PC-9 (cell line): ENCODE measurements at regions not wholly inside any gene's neighbourhood (a gene's known extent, or its start where the extent isn't known, plus 50 kb on each side); places are given as distances from the start of the nearest gene placed in this dataset.

Experiments
- BruUV-seq: library from RNA; stranded (reverse); fragments of 400-500 nt; replicated peaks from 2 replicates; lab custom pipeline; 2021; lab: Mats Ljungman, UMichigan
- CTCF ChIA-PET: fragments of 300-600 bp; sonication (Branson Sonifier 250); formaldehyde crosslinking; loops from one replicate; lab custom pipeline; 2022; ENCODE audit warnings: antibody characterized with exemption; lab: Charles Lee
- POLR2A ChIA-PET: fragments of 300-600 bp; sonication (Branson Sonifier 250); formaldehyde crosslinking; loops from one replicate; lab custom pipeline; 2022; ENCODE audit warnings: antibody characterized with exemption; ENCODE audit not compliant: unreplicated experiment; lab: Charles Lee
- DNase-seq, 2 experiments: peaks; one replicate each; pipeline versions ENCODE4 v3.0.0 to v3.0.0-alpha.2; 2015 to 2022; ENCODE audit warnings: mixed read lengths in 1 of 2
- H2AFZ ChIP-seq: fragments of 200-600 bp; sonication (generic); 2 replicates; pipeline ENCODE4 v1.8.1; 2017; ENCODE audit warnings: antibody characterized with exemption
- H3F3A ChIP-seq: fragments of 200-600 bp; sonication (generic); 2 replicates; pipeline ENCODE4 v1.8.1; 2017; ENCODE audit warnings: antibody characterized with exemption, mild to moderate bottlenecking, low read depth; ENCODE audit not compliant: insufficient read depth
- H3K27ac ChIP-seq: fragments of 200-600 bp; sonication (generic); 2 replicates; pipeline ENCODE4 v1.6.1; 2016; ENCODE audit warnings: mixed run types
- H3K27me3 ChIP-seq: fragments of 200-600 bp; sonication (generic); 2 replicates; pipeline ENCODE4 v1.6.1; 2016; ENCODE audit warnings: low read depth, mixed run types; ENCODE audit not compliant: insufficient read depth
- H3K36me3 ChIP-seq: fragments of 200-600 bp; sonication (generic); 2 replicates; pipeline ENCODE4 v1.6.1; 2016; ENCODE audit warnings: low read depth, mixed run types
- H3K4me1 ChIP-seq: fragments of 200-600 bp; sonication (generic); replicated peaks from 2 replicates; pipeline ENCODE4 v1.6.1; 2016; ENCODE audit warnings: mixed run types; ENCODE audit not compliant: insufficient read depth
- H3K4me2 ChIP-seq: fragments of 200-600 bp; sonication (generic); 2 replicates; pipeline ENCODE4 v1.6.1; 2017; ENCODE audit warnings: mixed run types
- H3K4me3 ChIP-seq: fragments of 200-600 bp; sonication (generic); 2 replicates; pipeline ENCODE4 v1.6.1; 2016; ENCODE audit warnings: mixed run types
- H3K79me2 ChIP-seq: fragments of 200-600 bp; sonication (generic); 2 replicates; pipeline ENCODE4 v1.6.1; 2017; ENCODE audit warnings: low read depth, mixed run types
- H3K9me2 ChIP-seq: fragments of 200-600 bp; sonication (generic); 2 replicates; pipeline ENCODE4 v1.8.1; 2017; ENCODE audit warnings: mild to moderate bottlenecking; ENCODE audit not compliant: insufficient read depth
- H3K9me3 ChIP-seq: fragments of 200-600 bp; sonication (generic); 2 replicates; pipeline ENCODE4 v1.8.1; 2016; ENCODE audit warnings: low read depth; ENCODE audit not compliant: insufficient read depth
- H4K20me1 ChIP-seq: fragments of 200-600 bp; sonication (generic); 2 replicates; pipeline ENCODE4 v1.8.1; 2017; ENCODE audit not compliant: insufficient read depth
- EZH2 ChIP-seq: fragments of 200-600 bp; sonication (generic); IDR thresholded peaks from 2 replicates; pipeline ENCODE4 v1.8.0; 2017; ENCODE audit warnings: antibody characterized with exemption, low read depth
- intact Hi-C: fragments of 100-400 bp; cut with micrococcal nuclease; formaldehyde crosslinking; loops from one replicate; pipeline ENCODE4 v1.10.0; 2022; ENCODE audit not compliant: unreplicated experiment
- TF ChIP-seq, protein P1 (sequence below): fragments of 200-600 bp; sonication (generic); conservative IDR thresholded peaks from 2 replicates; pipeline ENCODE4 v1.6.1; 2017; ENCODE audit warnings: mixed run types, antibody characterized with exemption, mild to moderate bottlenecking, moderate library complexity

DNA sequence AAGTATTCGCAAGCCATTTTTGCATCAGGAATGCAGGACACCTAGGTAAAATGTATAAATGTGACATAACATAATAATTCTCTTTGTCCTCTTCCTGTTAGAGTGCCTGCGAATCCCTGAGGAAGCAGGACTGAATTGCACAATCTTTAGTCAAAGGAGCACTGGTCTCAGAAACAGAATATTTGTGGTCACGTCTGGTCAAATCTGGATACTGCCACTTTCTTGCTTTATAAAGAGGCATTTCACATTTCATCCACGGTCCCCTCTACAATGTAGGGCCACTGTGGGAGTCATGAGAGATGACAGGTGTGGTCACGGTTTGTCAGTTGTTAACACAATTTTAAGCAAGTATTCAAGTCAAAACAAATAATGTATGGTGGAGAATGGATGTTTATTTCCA lies 564.0 kb downstream of the IRX1 start:
- no peaks in the 10 kb centered on the region for H3K4me1 ChIP-seq
- H3K4me2 ChIP-seq, result no peak overlapping the region
- H3F3A ChIP-seq, result no peaks in the 10 kb centered on the region
- H2AFZ ChIP-seq, result no peak overlapping the region
- intact Hi-C loops, result no loop called here
- no peaks in the 10 kb centered on the region for H3K79me2 ChIP-seq
- 0 out of 2 replicates have a peak, but pooled peaks cover 4% of the 10 kb centered on the region for H3K27me3 ChIP-seq
- TF ChIP-seq, protein P1, sequence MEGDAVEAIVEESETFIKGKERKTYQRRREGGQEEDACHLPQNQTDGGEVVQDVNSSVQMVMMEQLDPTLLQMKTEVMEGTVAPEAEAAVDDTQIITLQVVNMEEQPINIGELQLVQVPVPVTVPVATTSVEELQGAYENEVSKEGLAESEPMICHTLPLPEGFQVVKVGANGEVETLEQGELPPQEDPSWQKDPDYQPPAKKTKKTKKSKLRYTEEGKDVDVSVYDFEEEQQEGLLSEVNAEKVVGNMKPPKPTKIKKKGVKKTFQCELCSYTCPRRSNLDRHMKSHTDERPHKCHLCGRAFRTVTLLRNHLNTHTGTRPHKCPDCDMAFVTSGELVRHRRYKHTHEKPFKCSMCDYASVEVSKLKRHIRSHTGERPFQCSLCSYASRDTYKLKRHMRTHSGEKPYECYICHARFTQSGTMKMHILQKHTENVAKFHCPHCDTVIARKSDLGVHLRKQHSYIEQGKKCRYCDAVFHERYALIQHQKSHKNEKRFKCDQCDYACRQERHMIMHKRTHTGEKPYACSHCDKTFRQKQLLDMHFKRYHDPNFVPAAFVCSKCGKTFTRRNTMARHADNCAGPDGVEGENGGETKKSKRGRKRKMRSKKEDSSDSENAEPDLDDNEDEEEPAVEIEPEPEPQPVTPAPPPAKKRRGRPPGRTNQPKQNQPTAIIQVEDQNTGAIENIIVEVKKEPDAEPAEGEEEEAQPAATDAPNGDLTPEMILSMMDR, result no peak
- TF ChIP-seq EZH2, result no peak
- no peaks in the 10 kb centered on the region for H3K36me3 ChIP-seq
- CTCF ChIA-PET, result no interaction called here
- no peak overlapping the region for H3K4me3 ChIP-seq
- H3K9me3 ChIP-seq, result no peaks in the 10 kb centered on the region
- no peak for DNase-seq
- H3K27ac ChIP-seq, result no peak overlapping the region
- no TSS peak for BruUV-seq
- no peaks in the 10 kb centered on the region for H4K20me1 ChIP-seq
- POLR2A ChIA-PET, result no interaction called here
- H3K9me2 ChIP-seq, result no peaks in the 10 kb centered on the region

DNA sequence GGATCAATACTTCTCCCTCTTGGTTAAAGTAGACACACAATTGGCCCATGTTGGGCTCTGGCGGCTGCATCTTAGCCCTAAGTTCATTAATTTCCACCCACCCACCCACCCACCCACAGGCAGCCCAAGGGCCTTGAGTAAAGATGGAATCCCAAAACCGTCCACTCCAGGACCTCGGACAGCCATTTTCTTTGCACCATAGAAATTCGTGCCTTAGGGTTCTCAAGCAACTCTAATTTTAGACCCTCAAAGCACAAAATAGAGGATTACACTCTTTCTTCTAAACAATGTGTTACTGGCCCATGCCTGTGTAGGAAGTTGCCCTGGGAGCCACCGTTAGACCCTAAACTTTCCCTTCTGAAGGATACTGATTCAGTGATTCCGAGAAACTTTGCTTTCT lies 568.5 kb downstream of the IRX1 start:
- H3K79me2 ChIP-seq, result no peaks in the 10 kb centered on the region
- no peaks in the 10 kb centered on the region for H3K36me3 ChIP-seq
- H3F3A ChIP-seq, result no peaks in the 10 kb centered on the region
- ChIA-PET POLR2A (no interaction called here), CTCF (no interaction called here)
- H3K4me3 ChIP-seq, result no peak overlapping the region
- H4K20me1 ChIP-seq, result no peaks in the 10 kb centered on the region
- H3K27me3 ChIP-seq, result 0 out of 2 replicates have a peak, but pooled peaks cover 6% of the 10 kb centered on the region
- no peak overlapping the region for H2AFZ ChIP-seq
- H3K9me2 ChIP-seq, result no peaks in the 10 kb centered on the region; the same call in 1 of the 2 replicates
- DNase-seq, result no peak
- H3K4me1 ChIP-seq, result no peaks in the 10 kb centered on the region
- no TSS peak for BruUV-seq
- TF ChIP-seq, protein P1, result no peak
- H3K27ac ChIP-seq, result no peak overlapping the region
- H3K4me2 ChIP-seq, result no peak overlapping the region
- intact Hi-C loops, result no loop called here
- no peaks in the 10 kb centered on the region for H3K9me3 ChIP-seq

DNA sequence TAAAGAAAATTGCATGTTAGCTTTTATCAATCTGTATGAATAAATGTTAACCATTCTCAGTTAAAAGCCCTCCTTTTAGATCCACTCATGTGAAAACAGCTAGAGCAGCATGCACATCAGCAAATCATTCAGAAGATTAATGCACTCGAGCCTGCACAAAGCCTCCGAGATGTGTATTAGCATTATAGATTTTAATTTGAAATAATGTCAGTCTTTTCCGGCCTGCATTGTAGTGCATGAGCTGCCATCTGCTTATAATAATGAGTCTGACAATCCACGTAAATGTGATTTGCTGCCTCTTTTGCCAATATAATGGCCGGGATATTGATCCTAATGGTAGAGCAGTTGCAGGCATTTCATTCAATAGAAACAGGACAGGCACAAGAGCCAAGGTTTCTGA lies 585.1 kb downstream of the IRX1 start:
- no peak for TF ChIP-seq EZH2
- TF ChIP-seq, protein P1, result no peak
- POLR2A ChIA-PET, result no interaction called here
- H3K36me3 ChIP-seq, result no peaks in the 10 kb centered on the region
- H3K9me3 ChIP-seq, result no peaks in the 10 kb centered on the region; the same call in 1 of the 2 replicates
- H3F3A ChIP-seq, result no peaks in the 10 kb centered on the region
- no peaks in the 10 kb centered on the region for H3K9me2 ChIP-seq
- H3K4me1 ChIP-seq, result no peaks in the 10 kb centered on the region
- no peak for DNase-seq
- no peak overlapping the region for H3K4me2 ChIP-seq
- CTCF ChIA-PET, result no interaction called here
- BruUV-seq, result no TSS peak
- H2AFZ ChIP-seq, result no peak overlapping the region
- no peaks in the 10 kb centered on the region for H3K27me3 ChIP-seq
- H3K27ac ChIP-seq, result no peak overlapping the region
- H3K4me3 ChIP-seq, result no peak overlapping the region
- intact Hi-C loops, result no loop called here
- H4K20me1 ChIP-seq, result no peaks in the 10 kb centered on the region
- H3K79me2 ChIP-seq, result no peaks in the 10 kb centered on the region
